Mesenchymal stem cell (in vitro differentiated cells and primary cell): ENCODE measurements at regions not wholly inside any gene's neighbourhood (a gene's known extent, or its start where the extent isn't known, plus 50 kb on each side); places are given as distances from the start of the nearest gene placed in this dataset.

ENCODE experiments used
- DNase-seq: peaks from one replicate; pipeline ENCODE4 v3.0.0-alpha.2; 2013
- H2AFZ ChIP-seq: one replicate; pipeline ENCODE4 v1.6.1; 2013; ENCODE audit warnings: low read depth, mild to moderate bottlenecking, control low read depth, inconsistent platforms, low read length, moderate library complexity
- H2AK5ac ChIP-seq: 2 replicates; pipeline ENCODE4 v1.6.1; 2013; ENCODE audit warnings: low read length, moderate library complexity, mild to moderate bottlenecking, inconsistent platforms; ENCODE audit not compliant: severe bottlenecking
- H2BK120ac ChIP-seq: one replicate; pipeline ENCODE4 v1.6.1; 2013; ENCODE audit warnings: low read depth, mild to moderate bottlenecking, inconsistent platforms, low read length, moderate library complexity
- H2BK12ac ChIP-seq, 2 experiments: one replicate each; pipeline ENCODE4 v1.6.1; 2013; ENCODE audit warnings: inconsistent platforms in 2 of 2, low read length in 2 of 2, mild to moderate bottlenecking in 2 of 2, moderate library complexity in 2 of 2, control low read depth in 1 of 2
- H2BK15ac ChIP-seq: one replicate; pipeline ENCODE4 v1.6.1; 2013; ENCODE audit warnings: mild to moderate bottlenecking, low read depth, inconsistent platforms; ENCODE audit not compliant: poor library complexity, severe bottlenecking
- H2BK5ac ChIP-seq: 2 replicates; pipeline ENCODE4 v1.6.1; 2013; ENCODE audit warnings: low read depth, mild to moderate bottlenecking, low read length, control low read depth, inconsistent platforms; ENCODE audit not compliant: poor library complexity, severe bottlenecking
- H3K14ac ChIP-seq, 2 experiments: one replicate each; pipeline ENCODE4 v1.6.1; 2013; ENCODE audit warnings: inconsistent platforms in 2 of 2, low read length in 2 of 2, control low read depth in 1 of 2, mild to moderate bottlenecking in 1 of 2, moderate library complexity in 1 of 2
- H3K18ac ChIP-seq, 2 experiments: one replicate each; pipeline ENCODE4 v1.6.1; 2013; ENCODE audit warnings: inconsistent platforms in 2 of 2, low read length in 2 of 2, control low read depth in 1 of 2, low read depth in 1 of 2, mild to moderate bottlenecking in 1 of 2
- H3K23ac ChIP-seq, 2 experiments: one replicate each; pipeline ENCODE4 v1.6.1; 2013; ENCODE audit warnings: inconsistent platforms in 2 of 2, low read length in 2 of 2, mild to moderate bottlenecking in 2 of 2, moderate library complexity in 2 of 2, control low read depth in 1 of 2
- H3K27ac ChIP-seq: 2 replicates; pipeline ENCODE4 v1.5.1; 2013; ENCODE audit warnings: mild to moderate bottlenecking, moderate library complexity, low read length, control low read depth, inconsistent platforms; ENCODE audit not compliant: poor library complexity, severe bottlenecking
- H3K27me3 ChIP-seq, 2 experiments: 2 replicates each; pipeline versions ENCODE4 v1.6.1 to v1.7.0; 2013; ENCODE audit warnings: low read length in 2 of 2, mild to moderate bottlenecking in 2 of 2, moderate library complexity in 2 of 2, control low read depth in 1 of 2, inconsistent platforms in 1 of 2; ENCODE audit not compliant: control insufficient read depth in 1 of 2, insufficient read depth in 1 of 2
- H3K36me3 ChIP-seq, 2 experiments: 2 replicates each; pipeline versions ENCODE4 v1.6.1 to v1.7.0; 2013; ENCODE audit warnings: low read length in 2 of 2, control low read depth in 1 of 2, inconsistent platforms in 1 of 2, low read depth in 1 of 2, mild to moderate bottlenecking in 1 of 2; ENCODE audit not compliant: insufficient read depth in 2 of 2, control insufficient read depth in 1 of 2
- H3K4ac ChIP-seq, 2 experiments: one replicate each; pipeline ENCODE4 v1.6.1; 2013; ENCODE audit warnings: inconsistent platforms in 2 of 2, low read length in 2 of 2, mild to moderate bottlenecking in 2 of 2, moderate library complexity in 2 of 2, control low read depth in 1 of 2, low read depth in 1 of 2
- H3K4me1 ChIP-seq: 2 replicates; pipeline ENCODE4 v1.6.1; 2013; ENCODE audit warnings: low read depth, low read length, control low read depth; ENCODE audit not compliant: control insufficient read depth, insufficient read depth
- H3K4me2 ChIP-seq: 2 replicates; pipeline ENCODE4 v1.6.1; 2013; ENCODE audit warnings: low read length, mild to moderate bottlenecking, inconsistent platforms; ENCODE audit not compliant: poor library complexity, severe bottlenecking
- H3K4me3 ChIP-seq, 2 experiments: 2 replicates each; pipeline versions ENCODE4 v1.5.1 to v1.7.0; 2013; ENCODE audit warnings: low read length in 2 of 2, mild to moderate bottlenecking in 2 of 2, control low read depth in 1 of 2, low read depth in 1 of 2; ENCODE audit not compliant: insufficient read depth in 1 of 2
- H3K79me1 ChIP-seq: replicated peaks from 2 replicates; pipeline ENCODE4 v1.6.1; 2013; ENCODE audit warnings: mild to moderate bottlenecking, control low read depth, low read length, inconsistent platforms; ENCODE audit not compliant: poor library complexity, severe bottlenecking
- H3K9ac ChIP-seq: 2 replicates; pipeline ENCODE4 v1.7.0; 2013; ENCODE audit warnings: mild to moderate bottlenecking, low read length, moderate library complexity
- H3K9me3 ChIP-seq: 2 replicates; pipeline ENCODE4 v1.7.0; 2013; ENCODE audit warnings: mild to moderate bottlenecking, low read length; ENCODE audit not compliant: control insufficient read depth
- H4K8ac ChIP-seq: one replicate; pipeline ENCODE4 v1.6.1; 2013; ENCODE audit warnings: inconsistent platforms, mild to moderate bottlenecking, low read length, moderate library complexity
- H4K91ac ChIP-seq: one replicate; pipeline ENCODE4 v1.6.1; 2013; ENCODE audit warnings: mild to moderate bottlenecking, low read length, inconsistent platforms
- WGBS: methylation state at CpG from one replicate; pipeline ENCODE4 v1.1.7; 2013; ENCODE audit warnings: mixed read lengths; 5-methylcytosine and 5-hydroxymethylcytosine counted together

DNA sequence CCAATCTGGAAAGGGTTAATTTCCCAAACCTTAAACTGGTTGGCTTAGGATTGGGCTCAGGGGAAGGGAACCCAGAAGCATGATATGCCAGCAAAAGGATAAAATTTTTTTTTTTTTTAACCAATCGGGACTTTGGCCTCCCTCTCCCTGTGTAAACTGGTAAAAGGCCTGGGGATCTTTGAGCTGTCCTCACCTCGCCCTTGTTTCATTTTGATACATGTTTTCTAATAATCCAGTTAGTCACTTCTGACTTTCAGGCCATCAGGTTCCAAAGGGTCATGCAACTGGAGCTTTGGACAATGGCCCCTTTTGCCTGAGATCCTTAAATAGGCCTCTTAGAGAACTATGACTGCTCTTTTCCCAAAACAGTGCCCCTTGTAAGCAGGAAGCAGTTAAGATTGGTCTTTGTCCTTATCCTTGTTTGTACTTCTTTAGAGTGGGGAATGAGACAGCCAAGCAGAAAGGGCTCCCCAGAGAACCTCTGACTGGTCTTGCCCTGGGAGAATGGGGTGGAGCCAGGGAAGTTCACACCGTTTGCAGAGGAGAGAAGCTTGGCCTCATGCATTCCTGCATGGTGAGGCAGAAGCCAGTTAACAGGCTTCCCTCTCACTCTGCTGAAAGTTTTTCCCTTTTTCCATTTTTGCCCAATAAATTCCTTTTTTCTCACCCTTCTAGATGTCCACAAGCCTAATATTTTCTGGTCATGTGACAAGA, 424.2 kb upstream of the CNTNAP2 start:
- no peaks in the 10 kb centered on the region for H3K36me3 ChIP-seq
- no peak overlapping the region for H3K23ac ChIP-seq
- H3K18ac ChIP-seq: no peak overlapping the region
- no peak overlapping the region for H2AK5ac ChIP-seq
- no peak overlapping the region for H2BK5ac ChIP-seq
- no peaks in the 10 kb centered on the region for H3K79me1 ChIP-seq
- no peaks in the 10 kb centered on the region for H3K27me3 ChIP-seq
- no peak overlapping the region for H4K91ac ChIP-seq
- H3K9me3 ChIP-seq: peaks cover 11% of the 10 kb centered on the region
- peak; percentile 74 for DNase-seq
- no peak overlapping the region for H2AFZ ChIP-seq
- no peak overlapping the region for H3K4ac ChIP-seq
- H3K4me2 ChIP-seq: no peak overlapping the region
- H2BK12ac ChIP-seq: no peak overlapping the region
- WGBS: 41% methylated on average over 3 of the region's 3 CpGs
- no peak overlapping the region for H3K4me3 ChIP-seq
- H3K4me1 ChIP-seq: no peaks in the 10 kb centered on the region
- no peak overlapping the region for H2BK120ac ChIP-seq
- no peak overlapping the region for H3K14ac ChIP-seq
- H2BK15ac ChIP-seq: no peak overlapping the region
- H3K9ac ChIP-seq: no peak overlapping the region
- H4K8ac ChIP-seq: no peak overlapping the region
- no peak overlapping the region for H3K27ac ChIP-seq

DNA sequence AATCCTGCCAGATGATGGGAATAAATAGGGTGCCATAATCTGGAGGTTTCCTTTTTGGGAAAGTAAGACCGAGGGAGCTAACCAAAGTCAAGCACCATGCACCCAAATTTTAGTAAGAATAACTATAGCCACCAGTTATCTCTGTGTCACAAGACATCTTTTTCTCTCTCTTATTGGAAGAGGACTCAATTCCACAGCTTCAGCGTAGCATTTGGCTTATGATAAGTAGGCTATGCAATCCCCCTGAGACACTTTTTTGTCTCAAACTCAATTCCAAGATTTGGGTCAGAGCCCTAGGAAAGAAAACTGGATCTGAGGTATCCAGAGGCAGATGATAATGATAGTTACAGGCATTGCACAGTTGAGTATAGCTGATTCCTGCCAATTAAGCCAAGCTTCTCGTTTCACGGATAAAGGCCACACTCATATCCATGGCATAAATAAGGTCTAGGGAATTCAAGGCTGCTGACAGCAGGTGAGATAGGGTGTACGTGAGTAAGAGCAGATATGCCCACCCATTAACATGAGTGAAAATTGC, 425.2 kb upstream of the CNTNAP2 start:
- Histone ChIP-seq H3K4ac (no peak overlapping the region), H3K36me3 (no peaks in the 10 kb centered on the region), H3K14ac (no peak overlapping the region), H3K4me3 (no peak overlapping the region), H3K27me3 (no peaks in the 10 kb centered on the region), H3K23ac (no peak overlapping the region), H3K27ac (no peak overlapping the region), H2AK5ac (no peak overlapping the region), H2BK5ac (no peak overlapping the region), H3K4me1 (no peaks in the 10 kb centered on the region), H3K9me3 (peaks cover 11% of the 10 kb centered on the region), H2BK120ac (no peak overlapping the region), H4K8ac (no peak overlapping the region), H3K4me2 (no peak overlapping the region), H2AFZ (no peak overlapping the region), H4K91ac (peak overlapping the region; percentile 66), H2BK15ac (no peak overlapping the region), H3K9ac (no peak overlapping the region), H3K18ac (no peak overlapping the region), H2BK12ac (no peak overlapping the region), H3K79me1 (no peaks in the 10 kb centered on the region)
- WGBS: 90% methylated on average over 5 of the region's 5 CpGs
- DNase-seq: no peak

DNA sequence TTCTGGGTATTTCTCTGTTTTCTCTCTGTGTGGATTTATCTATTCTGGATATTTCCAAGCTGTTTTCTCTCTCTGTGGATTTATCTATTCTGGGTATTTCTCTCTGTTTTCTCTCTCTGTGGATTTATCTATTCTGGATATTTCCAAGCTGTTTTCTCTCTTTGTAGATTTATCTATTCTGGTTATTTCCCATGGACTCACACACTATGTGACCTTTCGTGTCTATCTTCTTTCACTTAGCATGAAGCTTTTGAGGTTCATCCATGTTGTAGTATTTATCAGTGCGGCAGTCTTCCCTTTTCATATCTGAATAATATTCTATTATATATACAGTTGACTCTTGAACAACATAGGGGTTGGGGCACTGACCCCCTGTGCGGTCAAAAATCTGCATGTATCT, 435.0 kb upstream of the CNTNAP2 start:
- Histone ChIP-seq H2BK120ac (no peak overlapping the region), H3K14ac (no peak overlapping the region), H2BK12ac (no peak overlapping the region), H4K8ac (no peak overlapping the region), H3K9ac (no peak overlapping the region), H3K79me1 (no peaks in the 10 kb centered on the region), H3K9me3 (peaks cover 11% of the 10 kb centered on the region), H3K18ac (no peak overlapping the region), H3K27ac (no peak overlapping the region), H3K27me3 (no peaks in the 10 kb centered on the region), H2BK15ac (no peak overlapping the region), H2BK5ac (no peak overlapping the region), H4K91ac (no peak overlapping the region), H2AFZ (no peak overlapping the region), H3K4ac (no peak overlapping the region), H3K4me3 (no peak overlapping the region), H3K4me1 (no peaks in the 10 kb centered on the region), H2AK5ac (no peak overlapping the region), H3K4me2 (no peak overlapping the region), H3K23ac (no peak overlapping the region), H3K36me3 (no peaks in the 10 kb centered on the region)
- WGBS: 88% methylated on average over 1 of the region's 3 CpGs
- DNase-seq: no peak

DNA sequence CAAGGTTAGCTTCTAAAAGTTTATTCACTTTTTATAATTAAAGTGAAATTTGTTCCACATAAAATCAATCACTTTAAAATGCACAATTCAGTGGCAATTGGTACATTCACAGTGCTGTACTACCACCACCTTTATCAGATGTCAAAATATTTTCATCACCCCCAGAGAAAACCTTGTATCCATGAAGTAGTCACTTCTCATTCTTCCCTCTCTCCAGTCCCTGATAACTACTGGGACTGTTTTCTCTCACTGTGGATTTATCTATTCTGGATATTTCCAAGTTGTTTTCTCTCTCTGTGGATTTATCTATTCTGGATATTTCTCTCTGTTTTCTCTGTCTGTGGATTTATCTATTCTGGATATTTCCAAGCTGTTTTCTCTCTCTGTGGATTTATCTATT, 435.4 kb upstream of the CNTNAP2 start:
- Histone ChIP-seq H2BK15ac (no peak overlapping the region), H2AFZ (no peak overlapping the region), H4K91ac (no peak overlapping the region), H3K9ac (no peak overlapping the region), H3K79me1 (no peaks in the 10 kb centered on the region), H3K27me3 (no peaks in the 10 kb centered on the region), H3K18ac (no peak overlapping the region), H3K27ac (no peak overlapping the region), H2BK12ac (no peak overlapping the region), H3K4me3 (no peak overlapping the region), H2BK120ac (no peak overlapping the region), H3K23ac (no peak overlapping the region), H4K8ac (no peak overlapping the region), H3K4ac (no peak overlapping the region), H3K4me1 (no peaks in the 10 kb centered on the region), H3K4me2 (no peak overlapping the region), H2AK5ac (no peak overlapping the region), H3K14ac (no peak overlapping the region), H3K9me3 (peaks cover 11% of the 10 kb centered on the region), H2BK5ac (no peak overlapping the region), H3K36me3 (no peaks in the 10 kb centered on the region)
- DNase-seq: no peak
